BJ (cell line): ENCODE measurements at regions not wholly inside any gene's neighbourhood (a gene's known extent, or its start where the extent isn't known, plus 50 kb on each side); places are given as distances from the start of the nearest gene placed in this dataset.

Source experiments
- CTCF ChIA-PET: fragments of 350-600 bp; formaldehyde crosslinking; extraction: SDS; loops from one replicate; lab custom pipeline; 2021; ENCODE audit warnings: antibody characterized with exemption, inconsistent platforms; lab: Yijun Ruan, JAX
- POLR2A ChIA-PET: fragments of 300-600 bp; sonication (Branson Sonifier 250); formaldehyde crosslinking; extraction: SDS; loops from one replicate; lab custom pipeline; 2021; ENCODE audit warnings: antibody characterized with exemption; lab: Charles Lee
- DNase-seq: peaks from one replicate; pipeline ENCODE4 v3.0.0-alpha.2; 2011; ENCODE audit warnings: low read depth
- H3K27me3 ChIP-seq: 2 replicates; pipeline ENCODE4 v1.6.0; 2011; ENCODE audit warnings: low read length; ENCODE audit not compliant: control insufficient read depth, insufficient read depth
- H3K36me3 ChIP-seq: 2 replicates; pipeline ENCODE4 v1.5.1; 2011; ENCODE audit warnings: low read length; ENCODE audit not compliant: control insufficient read depth, insufficient read depth
- H3K4me3 ChIP-seq: 2 replicates; pipeline ENCODE4 v1.5.1; 2011; ENCODE audit warnings: low read depth, mild to moderate bottlenecking, control low read depth, low read length
- CTCF ChIP-seq: IDR thresholded peaks from 2 replicates; pipeline ENCODE4 v1.5.1; 2011; ENCODE audit warnings: low read depth, mild to moderate bottlenecking, control low read depth, inconsistent platforms, low read length, moderate library complexity; ENCODE audit not compliant: insufficient read depth

- no peak for DNase-seq
- TF ChIP-seq CTCF: no peak
- ChIA-PET POLR2A (no interaction called here), CTCF (no interaction called here)
- H3K4me3 ChIP-seq: no peak overlapping the region
- H3K36me3 ChIP-seq: no peaks in the 10 kb centered on the region
- H3K27me3 ChIP-seq: no peaks in the 10 kb centered on the region
Observed at GRCh38 chr3:166721466-166721865, 658.6 kb downstream of the ZBBX start.

- no peaks in the 10 kb centered on the region for H3K27me3 ChIP-seq
- ChIA-PET POLR2A (no interaction called here), CTCF (no interaction called here)
- H3K4me3 ChIP-seq: no peak overlapping the region
- DNase-seq: no peak
- no peak for TF ChIP-seq CTCF
- H3K36me3 ChIP-seq: no peaks in the 10 kb centered on the region
Observed at GRCh38 chr3:166714206-166714605, 665.9 kb downstream of the ZBBX start.

- TF ChIP-seq CTCF: no peak
- DNase-seq: no peak
- CTCF ChIA-PET: no interaction called here
- Histone ChIP-seq H3K4me3 (no peak overlapping the region), H3K36me3 (no peaks in the 10 kb centered on the region), H3K27me3 (no peaks in the 10 kb centered on the region)
- POLR2A ChIA-PET: no interaction called here
Observed at GRCh38 chr3:166713787-166714186, 666.3 kb downstream of the ZBBX start.

GRCh38 chr3:166706094-166706493 is 674.0 kb downstream of the ZBBX start:
- Histone ChIP-seq H3K27me3 (no peaks in the 10 kb centered on the region), H3K4me3 (no peak overlapping the region), H3K36me3 (no peaks in the 10 kb centered on the region)
- no peak for TF ChIP-seq CTCF
- POLR2A ChIA-PET: no interaction called here
- no peak for DNase-seq
- CTCF ChIA-PET: no interaction called here

- H3K36me3 ChIP-seq: no peaks in the 10 kb centered on the region
- POLR2A ChIA-PET: no interaction called here
- TF ChIP-seq CTCF: no peak
- H3K4me3 ChIP-seq: no peak overlapping the region
- CTCF ChIA-PET: no interaction called here
- DNase-seq: no peak
- no peaks in the 10 kb centered on the region for H3K27me3 ChIP-seq
Observed at GRCh38 chr3:166697495-166697894, 682.6 kb downstream of the ZBBX start.
